SU-DHL-6 (cell line): ENCODE measurements at regions not wholly inside any gene's neighbourhood (a gene's known extent, or its start where the extent isn't known, plus 50 kb on each side); places are given as distances from the start of the nearest gene placed in this dataset.

Experiments used
- CTCF ChIP-seq: fragments of 200-600 bp; sonication (generic); IDR thresholded peaks from one replicate; pipeline ENCODE4 v1.5.1; 2017; ENCODE audit warnings: antibody characterized with exemption, mild to moderate bottlenecking, low read length, moderate library complexity; ENCODE audit not compliant: insufficient read depth, poor library complexity, severe bottlenecking
- EZH2phosphoT487 ChIP-seq: fragments of 200-600 bp; sonication (generic), shearing (Covaris generic); conservative IDR thresholded peaks from 2 replicates; pipeline ENCODE4 v1.6.1; 2018; ENCODE audit warnings: mild to moderate bottlenecking, antibody characterized with exemption, low read length, moderate library complexity, mixed read lengths

DNA sequence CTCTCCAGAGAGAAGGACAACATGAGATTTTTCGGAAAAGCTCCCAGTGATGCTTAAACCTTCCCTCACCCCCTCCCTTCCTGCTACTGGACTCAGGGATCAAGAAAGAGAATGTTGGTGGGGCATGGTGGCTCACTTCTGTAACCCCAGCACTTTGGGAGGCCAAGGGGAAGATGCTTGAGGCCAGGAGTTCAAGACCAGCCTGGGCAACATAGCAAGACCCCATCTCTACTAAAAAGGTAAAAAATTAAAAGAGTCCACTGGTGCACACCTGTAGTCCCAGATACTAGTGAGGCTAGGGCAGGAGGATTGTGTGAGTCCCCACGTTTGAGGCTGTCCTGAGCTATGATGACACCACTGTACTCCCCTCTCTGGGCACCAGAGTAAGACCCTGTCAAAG is 162.9 kb upstream of the RAB4A start:
- TF ChIP-seq CTCF (no peak), EZH2phosphoT487 (no peak)
